NCI-H2196 (cell line): ENCODE measurements at regions not wholly inside any gene's neighbourhood (a gene's known extent, or its start where the extent isn't known, plus 50 kb on each side); places are given as distances from the start of the nearest gene placed in this dataset.
A peak's percentile ranks its signal among the peaks of the same experiment; 100 is the strongest.

Experiments
- DNase-seq: peaks from one replicate; lab custom pipeline; 2025; ENCODE audit not compliant: unreplicated experiment; lab: John Stamatoyannopoulos, UW

DNA sequence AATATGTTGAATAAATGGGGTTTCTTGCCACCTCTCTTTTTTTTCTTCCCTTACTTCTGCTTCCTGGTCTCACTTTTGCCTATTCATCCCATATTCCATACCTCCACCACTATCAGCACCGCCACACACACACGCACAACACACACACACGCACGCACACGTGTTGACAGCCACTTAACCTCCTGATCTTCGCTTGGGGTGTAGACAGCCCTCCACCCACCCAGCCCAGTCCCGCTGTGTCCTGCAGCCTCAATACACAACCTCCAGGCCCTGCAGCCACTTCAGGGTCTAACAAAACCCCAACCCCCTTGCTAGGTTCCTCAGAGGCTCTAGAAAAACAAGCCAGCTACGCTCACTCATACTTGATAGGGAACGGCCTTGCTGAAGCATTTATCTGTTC, 72.3 kb downstream of the LINC00237 start:
- no peak for DNase-seq

DNA sequence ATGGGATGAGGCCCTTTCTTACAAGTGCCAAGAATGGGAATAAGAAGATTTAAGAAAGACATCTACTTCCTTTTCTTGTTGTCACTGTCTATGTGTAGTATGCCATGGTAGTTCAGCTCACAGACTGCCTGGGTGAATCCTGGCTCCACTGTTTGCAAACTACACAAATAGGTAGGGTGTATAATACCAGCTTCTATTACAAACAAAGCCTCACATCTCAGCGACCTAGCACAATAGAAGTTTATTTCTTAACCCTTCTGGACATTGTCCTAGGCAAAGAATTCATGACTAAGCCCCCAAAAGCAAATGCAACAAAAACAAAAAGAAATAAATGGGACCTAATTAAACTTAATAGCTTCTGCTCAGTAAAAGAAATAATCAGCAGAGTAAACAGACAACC, 74.5 kb downstream of the LINC00237 start:
- no peak for DNase-seq

DNA sequence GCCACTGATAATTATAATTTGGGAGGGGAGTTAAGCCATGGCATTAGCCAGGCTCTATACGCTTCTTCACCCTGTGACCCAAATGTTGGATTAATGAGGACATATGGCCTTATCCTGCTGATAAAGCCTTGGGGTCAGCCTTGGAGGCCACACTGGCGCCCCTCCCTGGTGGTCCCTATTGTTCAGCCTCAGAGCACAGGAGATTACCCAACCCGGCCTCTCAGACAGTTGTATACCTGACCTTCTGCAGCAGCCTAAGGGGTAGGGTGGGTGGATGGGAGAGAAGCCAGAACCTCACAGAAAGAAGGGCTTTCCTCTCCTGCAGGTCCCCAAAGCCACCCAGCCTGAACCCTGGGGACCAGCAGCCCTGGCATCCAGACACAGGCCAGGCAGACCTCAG, 76.8 kb downstream of the LINC00237 start:
- DNase-seq = no peak

DNA sequence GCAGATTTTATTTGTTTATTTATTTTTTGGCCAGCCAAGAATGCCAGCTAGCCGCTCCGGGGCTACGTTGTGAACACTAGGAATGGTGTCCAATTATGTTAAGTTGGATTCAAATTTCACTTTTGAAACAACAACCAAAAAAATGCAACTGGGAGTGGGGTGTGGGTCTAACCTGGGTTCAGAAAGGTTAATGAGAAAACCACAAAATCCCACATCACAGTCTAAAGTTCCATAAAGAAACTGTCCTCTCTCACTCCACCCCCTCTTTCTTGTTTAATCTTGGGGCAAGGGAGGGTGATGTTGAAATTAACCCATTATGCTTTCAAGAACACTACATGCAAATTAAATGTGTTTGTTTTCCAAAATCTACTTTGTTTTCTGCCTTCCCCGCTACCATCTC, 77.2 kb downstream of the LINC00237 start:
- no peak for DNase-seq

DNA sequence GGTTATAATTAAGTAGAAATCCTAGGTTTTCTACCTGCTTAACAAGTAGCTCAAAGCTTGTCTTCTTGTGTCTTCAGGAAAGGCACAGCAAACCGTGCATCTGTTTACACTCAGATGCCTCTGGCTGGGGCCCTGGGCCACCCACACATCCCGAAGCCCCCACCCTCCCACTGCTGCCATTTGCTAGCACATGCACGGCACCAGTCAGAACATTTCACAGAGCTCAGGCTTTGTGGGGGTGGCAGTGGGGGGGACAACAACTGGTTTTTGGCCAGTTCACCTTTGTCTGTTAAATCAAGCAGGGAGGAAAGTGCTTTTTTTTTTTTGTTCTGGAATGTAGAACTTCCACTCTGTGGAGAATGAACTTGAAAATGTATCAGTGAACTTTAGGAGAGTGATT, 77.7 kb downstream of the LINC00237 start:
- DNase-seq = no peak

DNA sequence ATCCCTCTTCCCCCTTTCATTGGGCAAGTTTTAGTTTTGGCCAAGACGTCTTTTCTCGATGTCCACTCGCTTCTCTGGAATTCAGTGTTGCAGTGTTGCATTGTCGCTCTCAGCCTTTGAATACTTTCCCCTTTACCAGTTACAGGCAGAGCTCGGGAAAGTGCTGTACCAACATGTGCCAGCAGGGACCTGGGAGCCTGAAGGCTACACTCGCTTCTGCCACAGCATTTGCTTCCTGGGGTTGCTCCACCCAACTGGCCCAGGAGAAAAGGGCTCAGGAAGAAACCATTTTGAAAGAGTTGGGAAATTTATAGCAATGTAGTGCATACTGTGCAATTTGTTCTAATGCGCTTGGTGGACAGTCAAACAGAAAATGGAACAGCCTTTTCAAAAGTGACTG, 78.6 kb downstream of the LINC00237 start:
- peak; percentile 27 for DNase-seq

DNA sequence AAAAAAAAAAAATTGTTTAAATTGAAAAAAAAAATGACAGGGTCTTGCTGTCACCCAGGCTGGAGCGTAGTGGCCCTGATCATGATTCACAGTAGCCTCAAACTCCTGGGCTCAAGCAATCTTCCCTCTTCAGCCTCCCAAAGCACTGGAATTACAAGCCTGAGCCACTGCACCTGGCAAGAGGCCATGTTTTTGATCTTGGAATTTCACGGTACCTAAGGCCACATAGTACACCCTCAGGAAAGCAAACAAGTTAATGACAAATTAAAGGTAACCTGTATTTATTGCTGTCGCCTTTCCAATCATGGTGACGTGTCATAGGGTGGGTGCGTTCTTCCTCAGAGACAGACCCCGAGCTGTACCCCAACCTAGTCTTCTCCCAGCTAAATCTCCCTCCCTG, 79.2 kb downstream of the LINC00237 start:
- no peak for DNase-seq

DNA sequence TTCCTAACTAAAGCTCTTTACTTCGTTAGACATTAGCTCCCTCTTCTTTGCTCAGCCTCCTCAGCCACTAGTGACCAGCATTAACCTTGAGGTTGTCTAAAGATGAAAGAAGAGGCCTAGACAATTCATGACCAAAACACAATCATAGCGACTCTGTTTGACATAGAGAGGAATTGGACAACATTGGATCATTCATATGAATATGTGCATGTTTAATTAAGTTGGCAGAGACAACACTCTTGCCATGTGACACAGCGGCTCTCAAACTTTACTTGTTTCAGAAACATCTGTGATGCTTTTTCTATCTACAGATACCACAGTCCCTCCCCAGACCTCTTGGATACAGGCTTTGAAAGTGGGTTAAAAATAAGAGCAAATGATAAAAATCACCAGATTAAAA, 81.7 kb downstream of the LINC00237 start:
- DNase-seq = no peak

DNA sequence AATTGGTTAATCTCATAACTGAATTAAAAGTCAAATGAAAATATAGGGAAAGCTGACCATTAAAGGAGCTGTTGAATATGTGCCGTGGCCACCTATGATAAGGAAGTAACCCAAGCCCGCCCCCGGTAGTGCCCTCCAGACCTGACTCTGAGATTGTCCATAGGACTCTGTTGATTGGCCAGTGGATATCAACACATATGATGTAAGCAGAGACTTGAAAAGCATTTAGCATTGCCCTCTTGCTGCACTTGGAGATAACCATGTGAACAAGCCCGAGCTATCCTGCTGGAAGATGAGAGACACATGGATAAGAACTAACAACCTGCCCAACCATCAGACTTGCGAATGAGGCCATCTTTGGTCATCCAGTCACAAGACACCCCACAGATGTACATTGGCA, 83.2 kb downstream of the LINC00237 start:
- DNase-seq = no peak

DNA sequence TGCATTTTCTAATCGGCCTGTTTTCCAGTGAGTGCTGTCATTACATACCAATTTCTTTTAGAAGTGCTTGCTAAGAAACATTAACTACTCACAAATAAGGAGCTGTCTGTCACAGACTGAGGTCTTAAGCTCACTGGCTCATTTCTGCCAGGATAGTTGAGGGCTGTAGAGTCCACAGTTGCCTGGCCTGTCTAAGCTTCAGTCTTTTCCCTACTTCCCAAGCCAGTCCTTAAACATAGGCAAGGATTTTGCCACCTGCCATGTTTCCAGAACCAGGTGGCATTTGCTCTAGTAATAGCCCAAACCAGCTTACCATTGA, 84.7 kb downstream of the LINC00237 start:
- no peak for DNase-seq

DNA sequence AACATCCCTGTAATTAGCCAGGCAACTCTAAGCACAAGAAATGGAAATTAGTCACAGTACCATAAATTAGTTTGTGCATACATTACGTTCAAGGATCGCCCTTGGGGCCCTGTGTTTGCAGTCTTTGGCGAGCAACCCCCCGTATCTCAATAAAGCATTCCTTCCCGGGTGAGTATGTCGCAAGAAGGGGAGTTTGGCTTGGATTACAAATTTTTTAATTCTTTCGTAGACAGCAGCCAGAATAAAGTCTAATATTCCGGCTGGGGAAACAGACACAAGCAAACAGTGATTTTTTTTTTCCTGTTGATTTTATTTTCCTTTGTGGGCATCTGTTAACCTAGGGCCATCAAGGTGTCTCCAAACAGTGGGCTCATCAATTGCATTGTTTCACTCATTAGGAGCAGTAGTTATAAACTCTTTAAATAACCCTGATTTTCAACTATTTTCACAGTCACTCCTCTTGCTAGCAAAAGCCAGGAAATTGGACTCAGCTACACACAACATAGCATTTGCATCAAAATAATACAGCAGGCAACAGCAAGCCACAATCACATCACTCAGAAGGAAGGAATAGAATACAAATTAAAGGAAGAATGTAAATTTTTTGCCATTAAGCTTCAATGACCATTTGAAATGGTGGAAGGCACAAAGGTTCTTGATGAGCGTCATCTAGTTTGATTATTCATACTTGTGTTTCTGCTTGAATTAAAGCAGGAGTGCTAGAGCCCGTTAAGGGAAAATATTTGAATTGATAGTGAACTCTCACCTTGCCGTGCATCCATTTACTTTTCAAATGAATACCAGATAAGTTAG, 85.3 kb downstream of the LINC00237 start:
- no peak for DNase-seq

DNA sequence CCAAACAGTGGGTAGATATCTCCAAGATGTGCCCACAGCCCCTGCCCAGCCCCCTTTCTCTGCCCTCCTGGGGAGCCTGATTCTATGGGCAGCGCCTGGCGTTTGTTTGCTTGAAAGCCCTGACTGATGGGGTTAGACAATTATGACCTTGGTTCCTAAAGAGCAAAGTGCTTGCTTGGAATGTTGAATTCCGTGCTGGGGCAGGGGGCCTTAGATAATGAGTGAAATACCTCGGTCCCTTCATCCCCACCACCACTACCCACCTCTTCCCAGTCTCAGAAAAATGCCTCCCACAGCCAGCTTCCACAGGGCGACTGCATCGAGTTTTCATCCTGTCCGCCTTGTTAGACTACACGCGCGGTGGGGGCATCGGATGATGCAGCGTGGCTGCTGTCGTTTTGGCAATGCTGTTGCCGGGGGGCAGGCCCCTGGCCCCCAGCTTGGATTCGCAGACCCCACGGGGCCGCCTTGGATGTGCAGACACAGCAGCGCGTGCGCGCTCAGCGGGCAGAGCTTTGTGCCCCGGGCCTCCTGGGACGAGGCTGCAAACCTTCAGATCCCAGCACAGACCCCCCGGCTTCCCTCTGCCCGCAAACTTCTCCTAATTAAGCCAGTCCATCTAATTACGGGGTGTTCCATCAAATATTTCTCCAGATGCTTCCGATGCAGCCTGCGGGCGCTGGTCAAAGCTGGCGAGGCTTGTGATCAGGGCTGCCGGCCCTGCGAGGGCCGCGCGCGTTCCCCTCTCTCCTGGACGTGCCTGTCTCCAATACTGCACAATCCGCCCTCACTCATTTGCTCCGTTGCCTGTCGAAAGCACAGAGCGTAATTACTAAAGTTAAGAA, 86.1 kb downstream of the LINC00237 start:
- DNase-seq = no peak

DNA sequence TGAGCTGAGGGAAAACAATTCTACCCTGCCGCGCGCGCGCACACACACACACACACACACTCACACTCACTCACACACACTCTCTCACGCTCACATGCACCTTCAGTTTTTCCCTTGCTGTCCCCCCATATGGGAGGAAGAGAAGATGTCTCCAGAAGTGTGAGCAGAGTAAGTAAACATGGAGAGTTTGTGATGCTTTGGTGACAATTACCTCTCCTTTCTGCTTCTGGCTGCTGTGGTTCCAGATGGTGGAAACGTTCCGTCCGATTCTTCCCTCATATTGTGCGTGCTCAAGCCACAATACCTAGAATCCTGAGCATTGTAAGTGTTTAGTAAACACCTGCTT, 86.7 kb downstream of the LINC00237 start:
- no peak for DNase-seq

DNA sequence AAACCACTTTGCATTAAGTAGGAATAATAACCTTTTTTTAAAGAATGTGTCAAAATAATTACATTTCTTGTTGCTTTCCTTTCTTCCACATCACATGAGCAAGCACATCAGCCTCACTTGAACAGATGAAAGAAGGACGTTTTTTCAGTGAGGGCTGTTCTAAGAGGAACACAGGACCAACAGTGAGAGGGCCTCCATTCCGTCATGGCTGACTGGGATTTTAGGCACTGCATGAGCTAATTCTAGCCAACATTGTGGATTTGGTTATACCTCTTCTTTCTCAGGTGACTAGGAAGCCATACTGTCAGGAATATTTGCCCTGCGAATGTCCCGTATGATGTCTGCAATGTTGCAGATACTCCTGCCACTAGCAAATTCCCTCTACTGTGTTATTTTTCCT, 87.6 kb downstream of the LINC00237 start:
- no peak for DNase-seq

DNA sequence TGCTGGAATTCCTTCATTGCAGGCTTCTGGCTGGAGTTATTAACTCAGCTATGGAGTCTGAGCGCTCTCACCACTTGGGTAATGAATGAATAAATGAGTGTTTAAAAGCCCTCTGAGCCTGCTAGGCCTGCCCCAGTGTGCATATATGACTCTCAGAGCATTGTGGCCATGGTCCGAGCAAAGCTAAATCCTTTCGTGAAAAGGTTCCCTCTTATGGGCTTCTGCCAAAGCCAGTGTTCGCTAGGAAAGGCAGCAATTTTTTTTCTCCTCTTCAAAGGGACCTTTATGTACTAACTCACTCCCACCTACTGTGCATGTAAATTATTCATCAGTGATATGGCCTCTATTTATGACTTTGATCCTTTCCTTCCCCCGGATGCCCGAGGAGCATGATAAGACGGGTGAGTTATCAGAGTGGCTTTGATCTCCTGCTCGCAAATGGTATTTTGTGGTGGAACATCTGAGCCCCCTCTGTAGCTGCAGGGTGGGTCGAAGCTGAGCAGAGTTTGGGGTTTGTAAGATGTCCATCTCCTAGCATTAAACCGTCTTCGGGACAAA, 88.6 kb downstream of the LINC00237 start:
- no peak for DNase-seq

DNA sequence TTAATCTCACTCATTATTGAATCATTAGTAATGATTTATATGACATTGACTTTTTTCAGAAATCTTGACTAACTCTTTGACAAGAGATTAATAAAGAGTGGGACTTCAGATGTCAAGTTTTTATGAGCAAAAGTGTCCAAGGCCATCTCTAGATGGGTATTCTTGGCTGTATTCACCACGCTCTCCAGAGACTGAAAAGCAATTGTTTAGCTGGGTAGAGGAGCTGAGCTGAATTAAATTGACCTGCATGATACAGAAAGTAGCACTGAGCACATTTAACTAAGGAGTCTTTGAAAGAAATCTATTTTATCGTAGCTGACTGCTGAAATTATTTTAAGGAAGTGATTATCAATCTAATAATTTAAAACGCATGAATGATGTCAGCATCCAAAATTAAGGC, 89.4 kb downstream of the LINC00237 start:
- no peak for DNase-seq

DNA sequence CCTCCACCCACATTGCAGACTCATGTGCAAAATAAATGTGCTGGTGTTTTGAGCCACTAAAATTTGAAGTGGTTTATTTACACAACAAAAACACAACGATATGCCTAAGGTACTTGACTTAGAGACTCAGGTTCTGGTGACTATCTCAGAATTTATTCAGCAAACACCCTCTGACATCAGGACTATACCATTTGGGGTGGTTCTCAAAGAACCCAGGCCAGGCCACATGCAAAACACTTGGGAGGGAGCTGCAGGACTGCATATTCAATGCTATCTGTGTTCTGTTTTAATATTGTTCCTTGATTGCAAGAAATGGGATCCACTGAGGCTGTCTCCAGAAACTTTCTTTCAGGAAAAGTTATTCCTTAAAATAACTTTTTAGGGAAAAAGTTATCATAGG, 91.6 kb downstream of the LINC00237 start:
- DNase-seq = no peak

DNA sequence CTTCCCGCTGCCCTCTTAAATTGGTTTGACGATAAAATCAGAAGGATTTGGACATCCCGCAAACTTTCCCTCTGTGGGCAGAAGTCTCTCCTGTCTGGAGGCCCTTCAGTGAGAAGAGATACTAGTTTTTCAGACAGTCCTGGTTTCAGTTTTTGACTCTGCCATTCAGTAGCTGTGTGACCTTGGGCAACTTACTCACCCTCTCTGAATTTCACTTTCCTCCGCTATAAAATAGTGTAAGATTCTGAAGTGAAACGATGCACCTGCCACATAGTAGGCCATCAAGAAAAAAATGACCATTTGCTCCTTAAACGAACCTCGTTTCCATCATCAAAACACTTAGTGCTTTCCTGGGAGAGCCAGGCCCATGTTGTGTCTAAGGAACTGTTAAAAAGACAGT, 97.2 kb downstream of the LINC00237 start:
- DNase-seq = no peak

DNA sequence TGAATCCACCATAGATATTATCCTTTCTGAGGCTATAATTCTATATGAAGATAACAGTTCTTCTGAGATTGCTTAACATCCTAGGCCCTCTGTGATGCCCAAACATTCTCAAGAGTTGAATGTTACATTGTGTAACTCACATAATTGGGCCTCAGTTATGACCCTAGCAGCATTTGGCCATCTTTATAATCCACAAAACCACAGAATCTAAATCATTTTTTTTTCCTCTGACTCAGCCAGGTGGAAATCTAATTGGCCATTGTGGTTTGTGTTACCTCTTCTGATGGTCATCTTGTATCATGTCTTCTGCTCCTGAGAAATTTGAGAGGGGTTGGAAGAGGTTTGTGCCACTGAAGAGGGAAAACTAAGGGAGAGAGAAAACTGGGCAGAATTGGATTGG, 99.5 kb downstream of the LINC00237 start:
- no peak for DNase-seq

DNA sequence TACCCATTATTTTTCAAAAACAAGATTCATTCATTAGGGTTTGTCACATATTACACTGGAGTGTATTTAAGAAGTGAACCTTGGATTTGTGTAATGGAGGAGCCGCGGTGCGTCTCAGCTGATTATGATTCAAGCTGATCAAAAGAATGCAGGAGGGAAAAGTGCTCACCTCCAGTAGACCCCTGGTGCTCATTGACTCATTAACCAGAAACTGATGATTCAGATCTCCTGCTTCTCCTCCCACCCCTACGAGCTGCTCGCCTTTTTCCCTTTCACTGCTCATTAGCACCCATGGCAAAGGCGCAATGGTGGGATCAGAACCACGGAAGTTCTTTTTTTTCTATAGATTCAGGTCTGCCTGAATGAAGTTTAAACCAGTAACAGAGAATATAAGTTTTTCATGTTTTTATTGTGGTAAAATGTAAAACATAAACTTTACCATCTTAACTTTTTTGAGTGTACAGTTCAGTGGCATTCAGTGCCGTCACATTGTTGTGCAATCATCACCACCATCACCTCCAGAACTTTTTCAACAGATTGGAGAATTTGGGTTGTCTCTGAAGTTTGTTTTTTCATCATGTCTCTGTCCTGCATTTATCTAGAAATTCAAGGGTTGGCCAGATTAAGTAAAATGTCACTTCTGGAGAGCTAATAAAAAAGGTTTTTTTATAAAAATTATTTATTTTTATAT, 101.6 kb downstream of the LINC00237 start:
- DNase-seq = no peak

DNA sequence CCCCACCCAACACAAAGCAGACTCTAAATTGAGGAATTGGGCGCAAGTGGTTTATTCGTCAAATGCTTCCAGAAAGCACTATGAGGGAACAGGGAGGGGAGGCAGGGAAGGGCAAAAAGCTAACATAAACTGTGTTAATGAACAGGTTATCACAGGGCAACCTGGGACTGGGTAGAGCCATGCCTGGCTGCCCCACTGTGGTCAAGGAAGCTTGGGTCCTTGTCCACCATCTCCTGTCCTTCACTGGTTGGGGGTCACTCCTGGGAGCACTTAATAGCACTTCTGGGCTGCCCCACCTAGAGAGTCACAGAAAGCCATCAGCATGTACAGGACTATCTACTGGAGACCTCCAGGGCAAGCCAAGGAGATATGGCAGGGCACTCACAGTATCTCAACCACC, 102.3 kb downstream of the LINC00237 start:
- DNase-seq = no peak

DNA sequence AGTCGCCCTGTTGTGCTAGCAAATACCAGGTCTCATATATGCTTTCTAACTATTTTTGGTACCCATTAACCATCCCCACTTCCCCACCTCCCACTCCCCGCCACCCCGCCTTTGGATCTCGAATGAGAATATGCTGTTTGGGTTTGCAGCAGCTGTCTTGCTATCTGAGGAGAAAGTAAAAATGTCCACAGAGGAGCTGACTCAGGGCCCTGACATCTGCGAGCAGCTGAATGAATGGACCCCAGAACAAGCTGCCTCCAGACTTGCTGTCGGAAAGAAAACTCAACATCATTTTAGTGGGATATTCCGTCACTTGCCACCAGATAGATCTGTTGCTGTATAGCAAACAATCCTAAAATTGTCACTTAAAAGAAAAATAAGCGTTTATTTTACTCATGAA, 103.7 kb downstream of the LINC00237 start:
- no peak for DNase-seq
